ENCODE measurements at regions not wholly inside any gene's neighbourhood (a gene's known extent, or its start where the extent isn't known, plus 50 kb on each side); places are given as distances from the start of the nearest gene placed in this dataset.

DNA sequence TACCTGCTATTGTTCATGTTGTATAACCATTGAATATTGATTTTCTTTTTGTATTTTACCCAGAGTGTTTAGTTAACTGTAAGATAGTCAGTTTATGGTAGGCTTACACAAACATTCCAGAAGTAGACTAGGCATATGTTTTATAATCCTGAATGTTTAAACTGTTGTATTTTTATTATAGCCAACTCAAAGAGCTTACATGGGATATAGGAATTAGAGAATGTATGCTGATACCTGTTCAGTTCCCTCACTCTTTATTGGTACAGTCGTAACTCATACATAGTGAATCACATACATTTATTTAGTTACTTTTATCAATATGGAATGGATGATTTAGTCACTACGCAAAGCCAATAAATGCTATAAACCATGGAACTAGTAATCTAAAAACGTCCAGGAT lies 657.9 kb downstream of the SLITRK5 start:
- ATAC-seq (ENCODE audit: insufficient number of reproducible peaks, low FRiP score, low read depth) = no peak
- no peak overlapping the region for H3K27ac ChIP-seq
- H3K4me1 ChIP-seq (ENCODE audit: control insufficient read depth in 1 of 2, low read depth in 2 of 2) = no peaks in the 10 kb centered on the region
- TF ChIP-seq, protein P1, sequence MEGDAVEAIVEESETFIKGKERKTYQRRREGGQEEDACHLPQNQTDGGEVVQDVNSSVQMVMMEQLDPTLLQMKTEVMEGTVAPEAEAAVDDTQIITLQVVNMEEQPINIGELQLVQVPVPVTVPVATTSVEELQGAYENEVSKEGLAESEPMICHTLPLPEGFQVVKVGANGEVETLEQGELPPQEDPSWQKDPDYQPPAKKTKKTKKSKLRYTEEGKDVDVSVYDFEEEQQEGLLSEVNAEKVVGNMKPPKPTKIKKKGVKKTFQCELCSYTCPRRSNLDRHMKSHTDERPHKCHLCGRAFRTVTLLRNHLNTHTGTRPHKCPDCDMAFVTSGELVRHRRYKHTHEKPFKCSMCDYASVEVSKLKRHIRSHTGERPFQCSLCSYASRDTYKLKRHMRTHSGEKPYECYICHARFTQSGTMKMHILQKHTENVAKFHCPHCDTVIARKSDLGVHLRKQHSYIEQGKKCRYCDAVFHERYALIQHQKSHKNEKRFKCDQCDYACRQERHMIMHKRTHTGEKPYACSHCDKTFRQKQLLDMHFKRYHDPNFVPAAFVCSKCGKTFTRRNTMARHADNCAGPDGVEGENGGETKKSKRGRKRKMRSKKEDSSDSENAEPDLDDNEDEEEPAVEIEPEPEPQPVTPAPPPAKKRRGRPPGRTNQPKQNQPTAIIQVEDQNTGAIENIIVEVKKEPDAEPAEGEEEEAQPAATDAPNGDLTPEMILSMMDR (IDR thresholded peaks at IDR 0.05) = no peak
- no peaks in the 10 kb centered on the region for H3K36me3 ChIP-seq
- DNase-seq (ENCODE audit: low spot score) = no peak
- H3K9me3 ChIP-seq = no peaks in the 10 kb centered on the region
- no peak overlapping the region for H3K4me3 ChIP-seq
- no peaks in the 10 kb centered on the region for H3K27me3 ChIP-seq (replicated peaks; ENCODE audit: insufficient read depth)

DNA sequence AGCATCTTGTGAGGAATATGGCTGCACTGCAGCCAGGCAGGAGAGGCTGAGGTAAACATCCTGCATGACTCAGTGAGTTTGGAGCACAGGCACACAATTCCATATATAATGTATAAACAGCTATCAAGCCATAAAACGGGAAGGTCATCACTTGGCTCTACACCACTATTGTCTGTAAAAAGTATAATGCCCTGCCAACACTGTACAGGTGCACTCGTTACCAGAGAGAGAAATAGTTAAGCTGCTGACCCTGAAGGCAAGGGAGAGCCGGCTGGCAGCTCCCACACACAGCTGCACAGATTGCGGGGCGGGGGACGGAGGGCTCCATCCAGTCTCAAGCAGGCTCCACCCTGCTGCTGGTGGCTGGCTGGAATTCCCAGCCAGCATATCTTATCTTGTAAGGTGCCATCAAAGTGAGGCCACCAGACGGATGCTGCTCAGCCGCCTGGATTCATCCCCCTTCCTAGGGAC lies 668.1 kb downstream of the SLITRK5 start:
- TF ChIP-seq, protein P1 (IDR thresholded peaks at IDR 0.05) = no peak

DNA sequence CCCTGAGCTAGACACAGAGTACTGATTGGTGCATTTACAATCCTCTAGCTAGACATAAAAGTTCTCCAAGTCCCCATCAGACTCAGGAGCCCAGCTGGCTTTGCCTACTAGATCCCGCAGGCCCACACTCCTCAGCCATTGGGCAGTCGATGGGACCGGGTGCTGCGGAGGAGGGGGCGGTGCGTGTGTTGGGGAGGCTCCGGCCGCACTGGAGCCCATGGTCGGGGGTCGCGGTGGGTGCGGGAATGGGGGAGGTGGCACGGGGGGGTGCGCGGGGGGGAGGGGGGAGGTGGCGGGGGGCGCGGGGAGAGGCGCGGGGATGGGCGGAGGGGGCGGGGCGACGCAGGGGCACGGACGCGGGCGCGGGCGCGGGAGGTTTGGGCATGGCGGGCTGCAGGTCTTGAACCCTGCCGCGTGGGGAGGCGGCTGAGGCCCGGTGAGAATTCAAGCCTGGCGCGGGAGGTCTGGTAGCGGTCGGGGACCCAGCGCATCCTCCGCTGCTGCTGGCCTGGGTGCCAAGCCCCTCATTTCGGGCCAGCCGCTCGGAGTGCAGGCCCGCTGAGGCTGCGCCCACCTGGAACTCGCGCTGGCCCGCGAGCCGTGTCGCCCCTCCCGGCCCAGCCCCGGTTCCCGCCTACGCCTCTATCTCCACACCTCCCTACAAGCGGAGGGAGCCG lies 674.1 kb downstream of the SLITRK5 start:
- H3K4me3 ChIP-seq = no peak overlapping the region
- ATAC-seq (ENCODE audit: insufficient number of reproducible peaks, low FRiP score, low read depth) (no peak), DNase-seq (ENCODE audit: low spot score) (no peak)
- no peaks in the 10 kb centered on the region for H3K9me3 ChIP-seq
- no peaks in the 10 kb centered on the region for H3K4me1 ChIP-seq (ENCODE audit: control insufficient read depth in 1 of 2, low read depth in 2 of 2)
- no peaks in the 10 kb centered on the region for H3K36me3 ChIP-seq
- TF ChIP-seq, protein P1 (IDR thresholded peaks at IDR 0.05) = no peak
- H3K27ac ChIP-seq = no peak overlapping the region
- no peaks in the 10 kb centered on the region for H3K27me3 ChIP-seq (replicated peaks; ENCODE audit: insufficient read depth)

More for the DNA sequence above, 668.1 kb downstream of the SLITRK5 start:
- Histone ChIP-seq H3K27me3 (replicated peaks; ENCODE audit: insufficient read depth) (no peaks in the 10 kb centered on the region), H3K36me3 (no peaks in the 10 kb centered on the region), H3K9me3 (no peaks in the 10 kb centered on the region), H3K4me1 (ENCODE audit: control insufficient read depth in 1 of 2, low read depth in 2 of 2) (no peaks in the 10 kb centered on the region), H3K27ac (no peak overlapping the region), H3K4me3 (no peak overlapping the region)
- DNase-seq (ENCODE audit: low spot score) (no peak), ATAC-seq (ENCODE audit: insufficient number of reproducible peaks, low FRiP score, low read depth) (no peak)

DNA sequence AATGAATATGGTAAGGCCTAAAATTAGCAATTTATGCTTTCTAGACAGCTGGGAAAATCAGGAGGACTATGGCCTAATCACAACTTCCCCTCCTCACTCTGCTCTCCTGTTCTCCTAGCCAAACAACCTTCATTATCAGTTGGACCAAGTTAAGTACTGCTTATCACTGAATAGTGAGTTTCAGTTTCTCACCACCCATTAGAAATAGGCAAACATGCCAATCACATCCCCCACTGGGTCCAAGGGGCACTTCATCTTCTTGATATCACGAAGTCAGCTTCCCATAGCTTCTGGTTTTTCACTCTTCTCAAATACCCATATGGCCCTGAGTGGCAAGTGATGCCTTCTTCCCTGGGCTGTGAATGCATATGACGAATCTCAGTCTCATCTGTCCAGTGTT lies 689.6 kb downstream of the SLITRK5 start:
- no peak overlapping the region for H3K27ac ChIP-seq
- H3K9me3 ChIP-seq = no peaks in the 10 kb centered on the region
- no peaks in the 10 kb centered on the region for H3K36me3 ChIP-seq
- no peaks in the 10 kb centered on the region for H3K4me1 ChIP-seq (ENCODE audit: control insufficient read depth in 1 of 2, low read depth in 2 of 2)
- ATAC-seq (ENCODE audit: insufficient number of reproducible peaks, low FRiP score, low read depth) = no peak
- H3K4me3 ChIP-seq = no peak overlapping the region
- no peak for DNase-seq (ENCODE audit: low spot score)
- H3K27me3 ChIP-seq (replicated peaks; ENCODE audit: insufficient read depth) = no peaks in the 10 kb centered on the region
- TF ChIP-seq, protein P1 (IDR thresholded peaks at IDR 0.05) = no peak

DNA sequence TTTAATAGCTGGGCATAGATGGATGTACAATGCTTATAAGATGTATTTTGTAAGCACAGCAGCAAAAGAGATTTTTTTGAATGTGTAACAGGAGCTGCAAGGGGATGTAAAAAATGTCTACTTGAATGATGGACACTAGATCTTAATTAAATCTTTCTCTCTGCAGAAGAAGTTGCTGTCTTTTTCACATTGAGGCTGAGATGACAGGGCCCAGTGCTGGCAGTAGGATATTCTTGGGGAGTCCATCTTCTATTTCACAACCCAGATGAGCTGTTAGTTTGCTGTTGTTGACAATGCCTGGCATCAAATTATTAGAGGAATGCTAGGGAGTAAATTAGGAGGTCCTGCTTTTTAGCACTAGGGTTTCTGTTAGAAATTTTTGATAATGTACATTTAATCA lies 698.7 kb downstream of the SLITRK5 start:
- Histone ChIP-seq H3K9me3 (no peaks in the 10 kb centered on the region), H3K27ac (no peak overlapping the region), H3K36me3 (no peaks in the 10 kb centered on the region), H3K27me3 (replicated peaks; ENCODE audit: insufficient read depth) (no peaks in the 10 kb centered on the region), H3K4me1 (ENCODE audit: control insufficient read depth in 1 of 2, low read depth in 2 of 2) (no peaks in the 10 kb centered on the region), H3K4me3 (no peak overlapping the region)
- ATAC-seq (ENCODE audit: insufficient number of reproducible peaks, low FRiP score, low read depth) (no peak), DNase-seq (ENCODE audit: low spot score) (no peak)
- TF ChIP-seq, protein P1 (IDR thresholded peaks at IDR 0.05) = no peak

Data from thoracic aorta (tissue), 2 donors.